ENCODE measurements at regions not wholly inside any gene's neighbourhood (a gene's known extent, or its start where the extent isn't known, plus 50 kb on each side); places are given as distances from the start of the nearest gene placed in this dataset.

DNA sequence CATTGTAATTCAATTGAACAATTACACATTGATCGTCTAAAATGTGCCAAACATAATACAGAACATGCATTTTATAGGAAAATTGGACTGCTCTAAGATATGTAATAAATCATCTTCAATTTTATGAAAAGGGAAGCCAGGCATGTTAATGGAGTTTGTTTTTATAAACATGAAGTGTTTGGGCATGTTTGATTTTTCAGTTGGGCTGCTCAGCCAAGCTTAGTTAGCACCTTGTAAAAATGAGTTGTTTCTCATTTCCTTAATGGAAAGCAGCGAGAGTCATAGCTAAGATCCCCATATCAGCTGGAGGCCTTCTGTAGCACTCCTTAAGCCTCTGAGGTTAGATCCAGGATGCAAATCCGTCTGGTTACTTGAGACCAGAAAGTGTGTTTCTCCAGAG is 422.3 kb downstream of the SPRY2 start:
- Histone ChIP-seq H3K4me1 (ENCODE audit: insufficient read depth, low read length) (no peaks in the 10 kb centered on the region), H3K4me3 (ENCODE audit: low read length) (no peak overlapping the region), H3K27ac (ENCODE audit: low read depth in 1 of 2, low read length in 2 of 2) (no peak overlapping the region), H3K36me3 (ENCODE audit: insufficient read depth, low read length) (no peaks in the 10 kb centered on the region), H3K9me3 (ENCODE audit: control insufficient read depth in 1 of 2, insufficient read depth in 1 of 2, low read length in 2 of 2) (no peaks in the 10 kb centered on the region), H3K27me3 (ENCODE audit: control insufficient read depth in 1 of 2, insufficient read depth in 2 of 2, low read length in 2 of 2) (no peaks in the 10 kb centered on the region)
- POLR2A ChIA-PET = no interaction called here
- Mint-ChIP-seq H3K27ac (no peak overlapping the region), H3K27me3 (no peaks in the 10 kb centered on the region), H3K4me3 (no peak overlapping the region), H3K4me1 (ENCODE audit: low read depth) (no peaks in the 10 kb centered on the region), H3K36me3 (ENCODE audit: low read depth) (no peaks in the 10 kb centered on the region), H3K9me3 (peaks cover 12% of the 10 kb centered on the region)
- ATAC-seq (ENCODE audit: poor library complexity) = no peak
- no peak for DNase-seq
- intact Hi-C loops (cut with DNase I, micrococcal nuclease) = no loop called here
- TF ChIP-seq, protein P1, sequence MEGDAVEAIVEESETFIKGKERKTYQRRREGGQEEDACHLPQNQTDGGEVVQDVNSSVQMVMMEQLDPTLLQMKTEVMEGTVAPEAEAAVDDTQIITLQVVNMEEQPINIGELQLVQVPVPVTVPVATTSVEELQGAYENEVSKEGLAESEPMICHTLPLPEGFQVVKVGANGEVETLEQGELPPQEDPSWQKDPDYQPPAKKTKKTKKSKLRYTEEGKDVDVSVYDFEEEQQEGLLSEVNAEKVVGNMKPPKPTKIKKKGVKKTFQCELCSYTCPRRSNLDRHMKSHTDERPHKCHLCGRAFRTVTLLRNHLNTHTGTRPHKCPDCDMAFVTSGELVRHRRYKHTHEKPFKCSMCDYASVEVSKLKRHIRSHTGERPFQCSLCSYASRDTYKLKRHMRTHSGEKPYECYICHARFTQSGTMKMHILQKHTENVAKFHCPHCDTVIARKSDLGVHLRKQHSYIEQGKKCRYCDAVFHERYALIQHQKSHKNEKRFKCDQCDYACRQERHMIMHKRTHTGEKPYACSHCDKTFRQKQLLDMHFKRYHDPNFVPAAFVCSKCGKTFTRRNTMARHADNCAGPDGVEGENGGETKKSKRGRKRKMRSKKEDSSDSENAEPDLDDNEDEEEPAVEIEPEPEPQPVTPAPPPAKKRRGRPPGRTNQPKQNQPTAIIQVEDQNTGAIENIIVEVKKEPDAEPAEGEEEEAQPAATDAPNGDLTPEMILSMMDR (IDR thresholded peaks at IDR 0.05) = no peak
- CTCF ChIA-PET = no interaction called here

GRCh38 chr13:79917628-79918027 is 423.3 kb downstream of the SPRY2 start:
- Mint-ChIP-seq H3K27me3 (no peaks in the 10 kb centered on the region), H3K27ac (no peak overlapping the region), H3K4me3 (no peak overlapping the region), H3K4me1 (ENCODE audit: low read depth) (no peaks in the 10 kb centered on the region), H3K9me3 (peaks cover 6% of the 10 kb centered on the region), H3K36me3 (ENCODE audit: low read depth) (no peaks in the 10 kb centered on the region)
- Histone ChIP-seq H3K36me3 (ENCODE audit: insufficient read depth, low read length) (no peaks in the 10 kb centered on the region), H3K27ac (ENCODE audit: low read depth in 1 of 2, low read length in 2 of 2) (no peak overlapping the region), H3K27me3 (ENCODE audit: control insufficient read depth in 1 of 2, insufficient read depth in 2 of 2, low read length in 2 of 2) (no peaks in the 10 kb centered on the region), H3K4me3 (ENCODE audit: low read length) (no peak overlapping the region), H3K9me3 (ENCODE audit: control insufficient read depth in 1 of 2, insufficient read depth in 1 of 2, low read length in 2 of 2) (no peaks in the 10 kb centered on the region), H3K4me1 (ENCODE audit: insufficient read depth, low read length) (no peaks in the 10 kb centered on the region)
- POLR2A ChIA-PET = no interaction called here
- DNase-seq = no peak
- TF ChIP-seq, protein P1 (IDR thresholded peaks at IDR 0.05) = no peak
- intact Hi-C loops (cut with DNase I, micrococcal nuclease) = no loop called here
- ATAC-seq (ENCODE audit: poor library complexity) = no peak
- CTCF ChIA-PET = no interaction called here

DNA sequence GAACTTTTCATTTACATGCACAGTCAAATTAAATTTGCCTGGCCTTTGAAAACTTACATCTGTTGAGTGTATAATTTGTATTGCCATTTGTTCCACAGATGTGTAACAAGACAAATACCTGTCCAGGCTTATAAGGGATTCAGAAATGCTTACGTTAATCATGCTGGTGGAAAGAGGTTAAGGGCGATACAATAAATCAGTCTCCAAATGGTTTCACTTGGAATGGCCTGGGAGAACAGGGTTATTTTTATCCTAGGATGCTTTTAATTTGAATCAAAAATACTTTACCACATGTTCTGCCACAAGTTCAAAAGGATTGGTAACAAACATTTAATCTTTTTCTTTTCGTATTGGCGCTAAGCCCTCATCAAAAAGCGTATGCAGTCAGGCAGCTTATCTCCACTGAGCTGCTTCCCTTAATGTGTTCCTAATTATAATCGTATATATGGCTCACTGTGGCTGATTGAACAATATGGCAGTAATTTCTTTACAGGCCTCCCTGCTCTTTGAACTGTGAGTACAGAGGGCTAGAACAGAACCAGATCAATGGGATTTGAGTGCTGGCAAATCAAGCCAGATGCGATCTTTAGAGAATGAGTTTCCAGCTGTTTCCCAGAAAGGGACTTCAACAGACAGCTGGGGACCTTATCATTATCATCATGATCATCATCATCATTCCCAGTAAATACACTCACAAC is 425.7 kb downstream of the SPRY2 start:
- TF ChIP-seq, protein P1 (IDR thresholded peaks at IDR 0.05) = no peak
- no peak overlapping the region for H3K27ac ChIP-seq (ENCODE audit: low read depth in 1 of 2, low read length in 2 of 2)
- H3K9me3 ChIP-seq (ENCODE audit: control insufficient read depth in 1 of 2, insufficient read depth in 1 of 2, low read length in 2 of 2) = no peaks in the 10 kb centered on the region
- no peaks in the 10 kb centered on the region for H3K27me3 ChIP-seq (ENCODE audit: control insufficient read depth in 1 of 2, insufficient read depth in 2 of 2, low read length in 2 of 2)
- H3K4me1 ChIP-seq (ENCODE audit: insufficient read depth, low read length) = no peaks in the 10 kb centered on the region
- CTCF ChIA-PET = no interaction called here
- POLR2A ChIA-PET = no interaction called here
- no peak overlapping the region for H3K4me3 ChIP-seq (ENCODE audit: low read length)
- no peak overlapping the region for H3K27ac Mint-ChIP-seq
- no peaks in the 10 kb centered on the region for H3K27me3 Mint-ChIP-seq
- H3K9me3 Mint-ChIP-seq = no peaks in the 10 kb centered on the region
- no peak overlapping the region for H3K4me3 Mint-ChIP-seq
- ATAC-seq (ENCODE audit: poor library complexity) (no peak), DNase-seq (no peak)
- intact Hi-C loops (cut with DNase I, micrococcal nuclease) = no loop called here
- H3K36me3 ChIP-seq (ENCODE audit: insufficient read depth, low read length) = no peaks in the 10 kb centered on the region
- no peaks in the 10 kb centered on the region for H3K36me3 Mint-ChIP-seq (ENCODE audit: low read depth)
- no peaks in the 10 kb centered on the region for H3K4me1 Mint-ChIP-seq (ENCODE audit: low read depth)

Data from CD4-positive, alpha-beta T cell (primary cell).